ENCODE measurements at regions not wholly inside any gene's neighbourhood (a gene's known extent, or its start where the extent isn't known, plus 50 kb on each side); places are given as distances from the start of the nearest gene placed in this dataset.

DNA sequence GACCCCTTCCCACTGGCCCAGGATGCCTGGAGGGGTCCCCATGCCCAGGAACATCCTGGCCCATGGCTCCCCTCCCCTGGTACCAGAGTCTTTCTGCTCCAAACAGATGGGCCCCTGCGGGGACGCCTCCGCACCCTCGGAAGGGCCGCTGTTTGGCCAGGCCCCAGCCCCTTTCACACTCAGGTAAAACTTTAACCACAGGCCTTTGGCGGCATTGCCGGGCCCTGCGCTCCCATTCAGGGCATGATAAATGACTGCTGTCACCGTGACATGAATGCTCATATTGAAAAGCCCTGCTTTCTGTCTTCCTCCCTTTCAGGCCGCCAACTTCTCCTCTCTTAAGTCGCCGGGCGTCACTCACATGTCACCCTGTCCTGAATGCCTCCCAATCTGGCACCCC lies 141.5 kb upstream of the TOP1 start:
- TF ChIP-seq, protein P1, sequence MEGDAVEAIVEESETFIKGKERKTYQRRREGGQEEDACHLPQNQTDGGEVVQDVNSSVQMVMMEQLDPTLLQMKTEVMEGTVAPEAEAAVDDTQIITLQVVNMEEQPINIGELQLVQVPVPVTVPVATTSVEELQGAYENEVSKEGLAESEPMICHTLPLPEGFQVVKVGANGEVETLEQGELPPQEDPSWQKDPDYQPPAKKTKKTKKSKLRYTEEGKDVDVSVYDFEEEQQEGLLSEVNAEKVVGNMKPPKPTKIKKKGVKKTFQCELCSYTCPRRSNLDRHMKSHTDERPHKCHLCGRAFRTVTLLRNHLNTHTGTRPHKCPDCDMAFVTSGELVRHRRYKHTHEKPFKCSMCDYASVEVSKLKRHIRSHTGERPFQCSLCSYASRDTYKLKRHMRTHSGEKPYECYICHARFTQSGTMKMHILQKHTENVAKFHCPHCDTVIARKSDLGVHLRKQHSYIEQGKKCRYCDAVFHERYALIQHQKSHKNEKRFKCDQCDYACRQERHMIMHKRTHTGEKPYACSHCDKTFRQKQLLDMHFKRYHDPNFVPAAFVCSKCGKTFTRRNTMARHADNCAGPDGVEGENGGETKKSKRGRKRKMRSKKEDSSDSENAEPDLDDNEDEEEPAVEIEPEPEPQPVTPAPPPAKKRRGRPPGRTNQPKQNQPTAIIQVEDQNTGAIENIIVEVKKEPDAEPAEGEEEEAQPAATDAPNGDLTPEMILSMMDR (IDR thresholded peaks at IDR 0.05 in 2 of 3, conservative IDR thresholded peaks at IDR 0.05 in 1 of 3; ENCODE audit: borderline replicate concordance in 1 of 3, insufficient read depth in 1 of 3, low read depth in 2 of 3, low read length in 2 of 3) = no peak
- TF ChIP-seq POLR2A (IDR thresholded peaks at IDR 0.05; ENCODE audit: borderline replicate concordance, extremely low read depth, insufficient read depth, insufficient read length) (no peak), POLR2AphosphoS5 (IDR thresholded peaks at IDR 0.05; ENCODE audit: low read depth, low read length) (no peak), RAD21 (IDR thresholded peaks at IDR 0.05; ENCODE audit: low read depth) (no peak)
